ENCODE measurements at regions not wholly inside any gene's neighbourhood (a gene's known extent, or its start where the extent isn't known, plus 50 kb on each side); places are given as distances from the start of the nearest gene placed in this dataset.

- no peak overlapping the region for H3K4me3 ChIP-seq (ENCODE audit: low read length)
- DNase-seq (ENCODE audit: low read depth): no peak
- no peak for TF ChIP-seq CTCF (conservative IDR thresholded peaks at IDR 0.05; ENCODE audit: low read length)
These were observed 140.3 kb downstream of the PDHA2 start for GRCh38 chr4:95979961-95980876.

GRCh38 chr4:95980877-95981360, 141.0 kb downstream of the PDHA2 start:
- no peak for DNase-seq (ENCODE audit: low read depth)
- TF ChIP-seq CTCF (conservative IDR thresholded peaks at IDR 0.05; ENCODE audit: low read length): no peak
- H3K4me3 ChIP-seq (ENCODE audit: low read length): no peak overlapping the region

GRCh38 chr4:95981591-95981990, 141.7 kb downstream of the PDHA2 start:
- no peak for TF ChIP-seq CTCF (conservative IDR thresholded peaks at IDR 0.05; ENCODE audit: low read length)
- H3K4me3 ChIP-seq (ENCODE audit: low read length): no peak overlapping the region
- DNase-seq (ENCODE audit: low read depth): no peak

GRCh38 chr4:95982516-95982915, 142.6 kb downstream of the PDHA2 start:
- DNase-seq (ENCODE audit: low read depth): no peak
- H3K4me3 ChIP-seq (ENCODE audit: low read length): no peak overlapping the region
- no peak for TF ChIP-seq CTCF (conservative IDR thresholded peaks at IDR 0.05; ENCODE audit: low read length)

- TF ChIP-seq CTCF (conservative IDR thresholded peaks at IDR 0.05; ENCODE audit: low read length): no peak
- no peak overlapping the region for H3K4me3 ChIP-seq (ENCODE audit: low read length)
- DNase-seq (ENCODE audit: low read depth): no peak
These were observed 144.2 kb downstream of the PDHA2 start for GRCh38 chr4:95984081-95984480.

GRCh38 chr4:95985051-95985450, 145.2 kb downstream of the PDHA2 start:
- DNase-seq (ENCODE audit: low read depth): no peak
- TF ChIP-seq CTCF (conservative IDR thresholded peaks at IDR 0.05; ENCODE audit: low read length): no peak
- no peak overlapping the region for H3K4me3 ChIP-seq (ENCODE audit: low read length)
